DND-41 (cell line): ENCODE measurements at regions not wholly inside any gene's neighbourhood (a gene's known extent, or its start where the extent isn't known, plus 50 kb on each side); places are given as distances from the start of the nearest gene placed in this dataset.

Source experiments
- ATAC-seq: fragments of 200-7000 bp; cut with Tn5 transposase; 3 replicates; pipeline ENCODE4 v1.9.1; 2021; ENCODE audit warnings: low read depth; ENCODE audit not compliant: insufficient read depth
- DNase-seq: peaks from one replicate; pipeline ENCODE4 v3.0.0-alpha.2; 2020
- H2AFZ ChIP-seq: 2 replicates; pipeline ENCODE4 v1.6.0; 2012; ENCODE audit warnings: low read depth, low read length
- H3K27ac ChIP-seq: 2 replicates; pipeline ENCODE4 v1.5.1; 2012; ENCODE audit warnings: low read length, inconsistent platforms
- H3K27me3 ChIP-seq: fragments of 200-600 bp; sonication (generic); 2 replicates; pipeline ENCODE4 v1.6.0; 2012; ENCODE audit warnings: low read length, mild to moderate bottlenecking, inconsistent platforms; ENCODE audit not compliant: insufficient read depth, poor library complexity
- H3K36me3 ChIP-seq: 2 replicates; pipeline ENCODE4 v1.5.1; 2012; ENCODE audit warnings: low read length, inconsistent platforms; ENCODE audit not compliant: insufficient read depth
- H3K4me1 ChIP-seq: 2 replicates; pipeline ENCODE4 v1.5.1; 2012; ENCODE audit warnings: mild to moderate bottlenecking, low read length; ENCODE audit not compliant: insufficient read depth
- H3K4me2 ChIP-seq: 2 replicates; pipeline ENCODE4 v1.6.0; 2012; ENCODE audit warnings: mild to moderate bottlenecking, moderate library complexity, low read length, inconsistent platforms; ENCODE audit not compliant: insufficient read depth
- H3K4me3 ChIP-seq, 2 experiments: fragments of 200-600 bp in 1 of 2; shearing (Covaris generic) in 1 of 2; 2 replicates each; pipeline ENCODE4 v1.5.1; 2012 to 2016; ENCODE audit warnings: inconsistent platforms in 2 of 2, low read length in 2 of 2, mild to moderate bottlenecking in 2 of 2, low read depth in 1 of 2, moderate library complexity in 1 of 2
- H3K79me2 ChIP-seq: 2 replicates; pipeline ENCODE4 v1.6.0; 2012; ENCODE audit warnings: low read length, inconsistent platforms; ENCODE audit not compliant: insufficient read depth
- H3K9ac ChIP-seq: 2 replicates; pipeline ENCODE4 v1.6.0; 2012; ENCODE audit warnings: low read depth, mild to moderate bottlenecking, inconsistent platforms, low read length, moderate library complexity
- H3K9me3 ChIP-seq: 2 replicates; pipeline ENCODE4 v1.5.1; 2012; ENCODE audit warnings: low read length, moderate library complexity, mild to moderate bottlenecking, inconsistent platforms; ENCODE audit not compliant: insufficient read depth, severe bottlenecking
- H4K20me1 ChIP-seq: 2 replicates; pipeline ENCODE4 v1.6.0; 2012; ENCODE audit warnings: low read length; ENCODE audit not compliant: insufficient read depth
- CTCF ChIP-seq: IDR thresholded peaks from 2 replicates; pipeline ENCODE4 v1.5.1; 2012; ENCODE audit warnings: borderline replicate concordance, low read length, moderate library complexity, mild to moderate bottlenecking; ENCODE audit not compliant: poor library complexity, severe bottlenecking; ENCODE audit errors: extremely low read depth
- EZH2 ChIP-seq: IDR thresholded peaks from 3 replicates; pipeline ENCODE4 v1.6.1; 2012; ENCODE audit warnings: borderline replicate concordance, low read depth, mild to moderate bottlenecking, moderate library complexity, low read length, inconsistent platforms; ENCODE audit not compliant: severe bottlenecking

- Histone ChIP-seq H3K4me2 (no peak overlapping the region), H3K27me3 (no peaks in the 10 kb centered on the region), H3K4me3 (no peak overlapping the region), H3K79me2 (no peaks in the 10 kb centered on the region), H3K36me3 (no peaks in the 10 kb centered on the region), H3K27ac (no peak overlapping the region), H3K9ac (no peak overlapping the region), H4K20me1 (no peaks in the 10 kb centered on the region), H3K4me1 (peaks cover 28% of the 10 kb centered on the region), H2AFZ (no peak overlapping the region), H3K9me3 (no peaks in the 10 kb centered on the region)
- ATAC-seq (no peak), DNase-seq (no peak)
- TF ChIP-seq CTCF: no peak
- no peak for TF ChIP-seq EZH2
Observed at GRCh38 chr20:23254505-23254904, 96.1 kb upstream of the NXT1 start.

GRCh38 chr20:23254034-23254433, 96.6 kb upstream of the NXT1 start:
- H3K27me3 ChIP-seq: no peaks in the 10 kb centered on the region

GRCh38 chr20:23253524-23253923, 97.1 kb upstream of the NXT1 start:
- no peak for ATAC-seq
- Histone ChIP-seq H4K20me1 (no peaks in the 10 kb centered on the region), H3K9ac (no peak overlapping the region), H3K27me3 (no peaks in the 10 kb centered on the region), H3K4me2 (no peak overlapping the region), H3K9me3 (no peaks in the 10 kb centered on the region), H3K79me2 (no peaks in the 10 kb centered on the region), H3K4me3 (no peak overlapping the region), H2AFZ (no peak overlapping the region), H3K27ac (no peak overlapping the region), H3K36me3 (no peaks in the 10 kb centered on the region), H3K4me1 (peaks cover 21% of the 10 kb centered on the region)
- DNase-seq: no peak
- no peak for TF ChIP-seq CTCF

More at GRCh38 chr20:23254034-23254433, 96.6 kb upstream of the NXT1 start:
- Histone ChIP-seq H3K27ac (no peak overlapping the region), H3K79me2 (no peaks in the 10 kb centered on the region), H2AFZ (no peak overlapping the region), H4K20me1 (no peaks in the 10 kb centered on the region), H3K4me2 (no peak overlapping the region), H3K9ac (no peak overlapping the region), H3K36me3 (no peaks in the 10 kb centered on the region), H3K4me3 (no peak overlapping the region), H3K9me3 (no peaks in the 10 kb centered on the region), H3K4me1 (peaks cover 26% of the 10 kb centered on the region)
- TF ChIP-seq CTCF (no peak), EZH2 (no peak)
- DNase-seq: no peak
- ATAC-seq: no peak

- Histone ChIP-seq H3K79me2 (no peaks in the 10 kb centered on the region), H3K4me2 (no peak overlapping the region), H4K20me1 (no peaks in the 10 kb centered on the region), H2AFZ (no peak overlapping the region), H3K36me3 (no peaks in the 10 kb centered on the region), H3K4me1 (peaks cover 3% of the 10 kb centered on the region; the same call in 1 of the 2 replicates), H3K27ac (no peak overlapping the region), H3K9me3 (no peaks in the 10 kb centered on the region), H3K27me3 (no peaks in the 10 kb centered on the region), H3K4me3 (no peak overlapping the region), H3K9ac (no peak overlapping the region)
- TF ChIP-seq EZH2 (no peak), CTCF (no peak)
- no peak for DNase-seq
- no peak for ATAC-seq
Observed at GRCh38 chr20:23251779-23252178, 98.8 kb upstream of the NXT1 start.
